MM.1S (cell line): ENCODE measurements at regions not wholly inside any gene's neighbourhood (a gene's known extent, or its start where the extent isn't known, plus 50 kb on each side); places are given as distances from the start of the nearest gene placed in this dataset.

Experiments
- DNase-seq: peaks from one replicate; pipeline ENCODE4 v3.0.0-alpha.2; 2015
- H2AFZ ChIP-seq: fragments of 300-600 bp; sonication (generic); 2 replicates; pipeline ENCODE4 v1.6.0; 2016; ENCODE audit warnings: antibody characterized with exemption, low read length
- H3F3A ChIP-seq: fragments of 300-600 bp; sonication (generic); 2 replicates; pipeline ENCODE4 v1.6.1; 2016; ENCODE audit warnings: mild to moderate bottlenecking, antibody characterized with exemption, low read length, moderate library complexity, mixed read lengths; ENCODE audit not compliant: insufficient read depth
- H3K27ac ChIP-seq: fragments of 300-600 bp; sonication (generic); 2 replicates; pipeline ENCODE4 v1.5.1; 2016; ENCODE audit warnings: mild to moderate bottlenecking, low read length
- H3K27me3 ChIP-seq: fragments of 300-600 bp; sonication (generic); replicated peaks from 2 replicates; pipeline ENCODE4 v1.6.0; 2016; ENCODE audit warnings: low read length; ENCODE audit not compliant: insufficient read depth
- H3K36me3 ChIP-seq: fragments of 300-600 bp; sonication (generic); replicated peaks from 2 replicates; pipeline ENCODE4 v1.6.1; 2016; ENCODE audit warnings: mild to moderate bottlenecking, low read length, mixed read lengths; ENCODE audit not compliant: insufficient read depth
- H3K4me1 ChIP-seq: fragments of 300-600 bp; sonication (generic); 2 replicates; pipeline ENCODE4 v1.6.1; 2016; ENCODE audit warnings: low read length, mixed read lengths
- H3K4me2 ChIP-seq: fragments of 300-600 bp; sonication (generic); 2 replicates; pipeline ENCODE4 v1.6.0; 2016; ENCODE audit warnings: low read depth, low read length
- H3K4me3 ChIP-seq: fragments of 300-600 bp; sonication (generic); 2 replicates; pipeline ENCODE4 v1.5.1; 2016; ENCODE audit warnings: low read length, mixed read lengths
- H3K79me2 ChIP-seq: fragments of 300-600 bp; sonication (generic); 2 replicates; pipeline ENCODE4 v1.6.1; 2016; ENCODE audit warnings: mixed run types, low read length, mixed read lengths
- H3K9ac ChIP-seq: fragments of 300-600 bp; sonication (generic); 2 replicates; pipeline ENCODE4 v1.6.1; 2016; ENCODE audit warnings: low read length, mixed read lengths
- H3K9me2 ChIP-seq: fragments of 300-600 bp; sonication (generic); replicated peaks from 2 replicates; pipeline ENCODE4 v1.6.1; 2016; ENCODE audit warnings: mild to moderate bottlenecking, low read length, mixed read lengths; ENCODE audit not compliant: insufficient read depth
- H3K9me3 ChIP-seq: fragments of 300-600 bp; sonication (generic); replicated peaks from 2 replicates; pipeline ENCODE4 v1.6.1; 2016; ENCODE audit warnings: mild to moderate bottlenecking, low read length, mixed read lengths; ENCODE audit not compliant: insufficient read depth
- H4K20me1 ChIP-seq: fragments of 300-600 bp; sonication (generic); 2 replicates; pipeline ENCODE4 v1.6.1; 2016; ENCODE audit warnings: mild to moderate bottlenecking, low read length, moderate library complexity, mixed read lengths; ENCODE audit not compliant: insufficient read depth
- CTCF ChIP-seq: fragments of 300-600 bp; sonication (generic); IDR thresholded peaks from 2 replicates; pipeline ENCODE4 v1.5.1; 2016; ENCODE audit warnings: antibody characterized with exemption, low read length, mixed read lengths
- EZH2 ChIP-seq: fragments of 300-600 bp; sonication (generic); optimal IDR thresholded peaks from 2 replicates; pipeline ENCODE3; 2017; ENCODE audit warnings: low read depth, mild to moderate bottlenecking, antibody characterized with exemption, low read length, mixed read lengths
- EZH2phosphoT487 ChIP-seq: fragments of 300-600 bp; sonication (generic); IDR thresholded peaks from 2 replicates; pipeline ENCODE4 v1.6.1; 2018; ENCODE audit warnings: antibody characterized with exemption, low read length

GRCh38 chr1:200292699-200293098 lies 117.1 kb downstream of the ZNF281 start:
- Histone ChIP-seq H3K4me1 (no peaks in the 10 kb centered on the region), H3K27me3 (no peaks in the 10 kb centered on the region), H3K4me3 (no peak overlapping the region), H2AFZ (no peak overlapping the region), H4K20me1 (no peaks in the 10 kb centered on the region), H3F3A (no peaks in the 10 kb centered on the region), H3K36me3 (no peaks in the 10 kb centered on the region), H3K4me2 (no peak overlapping the region), H3K9me3 (no peaks in the 10 kb centered on the region), H3K9ac (no peak overlapping the region), H3K79me2 (no peaks in the 10 kb centered on the region), H3K27ac (no peak overlapping the region), H3K9me2 (no peaks in the 10 kb centered on the region)
- TF ChIP-seq EZH2 (no peak), CTCF (no peak), EZH2phosphoT487 (no peak)
- DNase-seq: no peak

GRCh38 chr1:200291106-200291505 lies 118.7 kb downstream of the ZNF281 start:
- Histone ChIP-seq H3F3A (no peaks in the 10 kb centered on the region), H3K27ac (no peak overlapping the region), H3K36me3 (no peaks in the 10 kb centered on the region), H3K4me3 (no peak overlapping the region), H3K9ac (no peak overlapping the region), H4K20me1 (no peaks in the 10 kb centered on the region), H3K4me2 (no peak overlapping the region), H3K79me2 (no peaks in the 10 kb centered on the region), H3K9me3 (no peaks in the 10 kb centered on the region), H3K4me1 (no peaks in the 10 kb centered on the region), H3K27me3 (no peaks in the 10 kb centered on the region), H3K9me2 (no peaks in the 10 kb centered on the region), H2AFZ (no peak overlapping the region)
- TF ChIP-seq CTCF: no peak
- no peak for TF ChIP-seq EZH2
- TF ChIP-seq EZH2phosphoT487: no peak
- DNase-seq: no peak

- Histone ChIP-seq H3K79me2 (no peaks in the 10 kb centered on the region), H2AFZ (no peak overlapping the region), H3K27me3 (no peaks in the 10 kb centered on the region), H3F3A (no peaks in the 10 kb centered on the region), H3K9ac (no peak overlapping the region), H3K4me2 (no peak overlapping the region), H3K4me3 (no peak overlapping the region), H3K27ac (no peak overlapping the region), H4K20me1 (no peaks in the 10 kb centered on the region), H3K9me2 (no peaks in the 10 kb centered on the region), H3K4me1 (no peaks in the 10 kb centered on the region), H3K36me3 (no peaks in the 10 kb centered on the region), H3K9me3 (no peaks in the 10 kb centered on the region)
- TF ChIP-seq CTCF: peak; percentile 8; the same call in 1 of the 2 replicates
- no peak for TF ChIP-seq EZH2
- no peak for DNase-seq
These were observed 119.7 kb downstream of the ZNF281 start for GRCh38 chr1:200290010-200290685.
